HCT116 (cell line): ENCODE measurements at regions not wholly inside any gene's neighbourhood (a gene's known extent, or its start where the extent isn't known, plus 50 kb on each side); places are given as distances from the start of the nearest gene placed in this dataset.

Experiments used
- ATAC-seq: fragments of 200-7000 bp; cut with Tn5 transposase; 2 replicates; pipeline ENCODE4 v1.9.1; 2020; ENCODE audit warnings: mild to moderate bottlenecking, moderate library complexity
- BruUV-seq: library from RNA; stranded (reverse); fragments of 400-500 nt; replicated peaks from 2 replicates; lab custom pipeline; 2021; lab: Mats Ljungman, UMichigan
- CTCF ChIA-PET: fragments of 300-600 bp; sonication (Branson Sonifier 250); formaldehyde crosslinking; loops from one replicate; lab custom pipeline; 2021; ENCODE audit warnings: antibody characterized with exemption; lab: Charles Lee
- POLR2A ChIA-PET: fragments of 300-600, 350-600 bp; sonication (Branson Sonifier 250); formaldehyde crosslinking; loops from one replicate; lab custom pipeline; 2021; ENCODE audit warnings: antibody characterized with exemption; lab: Charles Lee
- RAD21 ChIA-PET, 2 experiments: fragments of 300-600 bp; sonication (Branson Sonifier 250); formaldehyde crosslinking; loops; one replicate each; lab custom pipeline; 2023; ENCODE audit warnings: low total read pairs in 2 of 2; ENCODE audit not compliant: uncharacterized antibody in 2 of 2, unreplicated experiment in 2 of 2, low non-redundant PET in 1 of 2; lab: Charles Lee
- DNase-seq: peaks from one replicate; pipeline ENCODE4 v3.0.0-alpha.2; 2010; ENCODE audit warnings: low read depth, low spot score
- H2AFZ ChIP-seq: fragments of 200-600 bp; shearing (Covaris generic), sonication (generic); 2 replicates; pipeline ENCODE4 v1.6.1; 2017; ENCODE audit warnings: low read depth, mixed run types, mixed read lengths, antibody characterized with exemption, low read length; ENCODE audit not compliant: poor library complexity, severe bottlenecking
- H3K27ac ChIP-seq: 2 replicates; pipeline ENCODE4 v1.5.1; 2012; ENCODE audit warnings: low read depth, low read length
- H3K27me3 ChIP-seq: fragments of 200-600 bp; sonication (generic); 2 replicates; pipeline ENCODE4 v1.6.1; 2016; ENCODE audit warnings: mixed run types, low read length, mixed read lengths; ENCODE audit not compliant: insufficient read depth
- H3K36me3 ChIP-seq, 2 experiments: fragments of 200-500 bp in 1 of 2; fragments of 200-600 bp in 1 of 2; sonication (Bioruptor generic) in 1 of 2; sonication (generic) in 1 of 2; 2 replicates each; pipeline versions ENCODE4 v1.5.1 to v1.6.1; 2014 to 2016; ENCODE audit warnings: low read length in 2 of 2, inconsistent platforms in 1 of 2, mixed read lengths in 1 of 2, mixed run types in 1 of 2; ENCODE audit not compliant: insufficient read depth in 2 of 2, control insufficient read depth in 1 of 2
- H3K4me1 ChIP-seq, 2 experiments: fragments of 200-600 bp in 1 of 2; sonication (generic) in 1 of 2; 2 replicates each; pipeline versions ENCODE4 v1.5.1 to v1.6.1; 2012 to 2017; ENCODE audit warnings: low read length in 2 of 2, inconsistent platforms in 1 of 2, mild to moderate bottlenecking in 1 of 2, mixed read lengths in 1 of 2, mixed run types in 1 of 2, moderate library complexity in 1 of 2; ENCODE audit not compliant: insufficient read depth in 2 of 2, control insufficient read depth in 1 of 2
- H3K4me2 ChIP-seq: fragments of 200-600 bp; sonication (generic); 2 replicates; pipeline ENCODE4 v1.6.1; 2017; ENCODE audit warnings: mixed run types, low read length, mixed read lengths
- H3K4me3 ChIP-seq, 2 experiments: fragments of 200-600 bp in 1 of 2; sonication (generic) in 1 of 2; replicated peaks in 1 of 2; 2 replicates each; pipeline ENCODE4 v1.5.1; 2011 to 2016; ENCODE audit warnings: low read length in 2 of 2, control low read depth in 1 of 2, low read depth in 1 of 2, mild to moderate bottlenecking in 1 of 2, mixed read lengths in 1 of 2, mixed run types in 1 of 2
- H3K79me2 ChIP-seq: fragments of 200-600 bp; sonication (generic); 2 replicates; pipeline ENCODE4 v1.6.1; 2017; ENCODE audit warnings: mild to moderate bottlenecking, mixed run types, low read length, moderate library complexity, mixed read lengths; ENCODE audit not compliant: insufficient read depth
- H3K9ac ChIP-seq: fragments of 200-600 bp; sonication (generic); 2 replicates; pipeline ENCODE4 v1.6.1; 2016; ENCODE audit warnings: low read length, mixed read lengths
- H3K9me2 ChIP-seq: fragments of 200-600 bp; sonication (generic), shearing (Covaris generic); 2 replicates; pipeline ENCODE4 v1.6.1; 2017; ENCODE audit warnings: mixed run types, mild to moderate bottlenecking, moderate library complexity; ENCODE audit not compliant: insufficient read depth
- H3K9me3 ChIP-seq, 2 experiments: fragments of 200-500 bp in 1 of 2; fragments of 200-600 bp in 1 of 2; sonication (Bioruptor generic) in 1 of 2; sonication (generic) in 1 of 2; 2 replicates each; pipeline ENCODE4 v1.6.1; 2014 to 2017; ENCODE audit warnings: low read length in 2 of 2, mixed read lengths in 2 of 2, inconsistent platforms in 1 of 2, low read depth in 1 of 2, mild to moderate bottlenecking in 1 of 2, mixed run types in 1 of 2, moderate library complexity in 1 of 2; ENCODE audit not compliant: control insufficient read depth in 1 of 2, insufficient read depth in 1 of 2
- H4K20me1 ChIP-seq: fragments of 200-600 bp; sonication (generic), shearing (Covaris generic); 2 replicates; pipeline ENCODE4 v1.6.1; 2017; ENCODE audit warnings: mixed run types, mild to moderate bottlenecking, moderate library complexity; ENCODE audit not compliant: insufficient read depth
- EGR1 ChIP-seq: IDR thresholded peaks from 2 replicates; pipeline ENCODE4 v1.6.1; 2012; ENCODE audit warnings: low read depth
- FOSL1 ChIP-seq: IDR thresholded peaks from 2 replicates; pipeline ENCODE4 v1.6.1; 2012; ENCODE audit warnings: low read depth
- JUND ChIP-seq: IDR thresholded peaks from 2 replicates; pipeline ENCODE4 v1.6.1; 2012
- POLR2A ChIP-seq: IDR thresholded peaks from 2 replicates; pipeline ENCODE4 v1.7.0; 2011; ENCODE audit warnings: borderline replicate concordance; ENCODE audit not compliant: insufficient read depth, insufficient read length; ENCODE audit errors: extremely low read depth
- TCF7L2 ChIP-seq: IDR thresholded peaks from 2 replicates; pipeline ENCODE4 v1.7.0; 2011; ENCODE audit warnings: borderline replicate concordance, inconsistent platforms; ENCODE audit not compliant: insufficient read depth, insufficient read length; ENCODE audit errors: extremely low read depth
- ZNF274 ChIP-seq: fragments of 200-500 bp; sonication (Bioruptor generic); IDR thresholded peaks from 2 replicates; pipeline ENCODE4 v1.6.1; 2014; ENCODE audit warnings: mild to moderate bottlenecking, low read depth, low read length, inconsistent platforms
- intact Hi-C: fragments of 100-400 bp; cut with micrococcal nuclease; formaldehyde crosslinking; loops from 2 replicates; pipeline ENCODE4 v1.10.0; 2022
- TF ChIP-seq, protein P1 (sequence below): IDR thresholded peaks from 2 replicates; pipeline ENCODE4 v1.6.1; 2012
- TF ChIP-seq, protein P2 (sequence below): IDR thresholded peaks from 2 replicates; pipeline ENCODE4 v1.6.1; 2012; ENCODE audit warnings: low read depth
- TF ChIP-seq, protein P3 (sequence below): IDR thresholded peaks from 2 replicates; pipeline ENCODE4 v1.6.1; 2011; ENCODE audit warnings: mild to moderate bottlenecking, low read length, moderate library complexity; ENCODE audit not compliant: insufficient replicate concordance; ENCODE audit errors: extremely low read depth

DNA sequence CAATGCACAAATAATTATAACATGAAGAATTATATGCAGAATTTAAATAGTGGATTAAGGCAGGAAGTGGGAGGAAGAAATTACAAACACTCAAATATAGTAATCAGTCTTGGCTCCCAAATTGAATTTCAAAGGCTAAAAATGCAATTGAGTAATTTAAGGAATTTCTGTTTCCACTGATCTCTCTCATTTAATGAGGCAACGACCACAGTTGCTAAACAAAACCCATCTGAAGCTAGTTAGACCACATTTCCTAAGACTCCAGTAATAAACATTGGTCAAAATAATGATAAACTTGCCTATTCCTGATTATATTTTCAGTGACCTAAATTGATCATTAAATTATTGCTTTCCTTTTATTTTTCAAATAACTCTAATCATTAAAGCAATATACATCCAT is 174.3 kb upstream of the GRIN3A start (continued):
- no peak for TF ChIP-seq ZNF274
- no peak for TF ChIP-seq FOSL1
- TF ChIP-seq EGR1 = no peak
- TF ChIP-seq POLR2A = no peak

DNA sequence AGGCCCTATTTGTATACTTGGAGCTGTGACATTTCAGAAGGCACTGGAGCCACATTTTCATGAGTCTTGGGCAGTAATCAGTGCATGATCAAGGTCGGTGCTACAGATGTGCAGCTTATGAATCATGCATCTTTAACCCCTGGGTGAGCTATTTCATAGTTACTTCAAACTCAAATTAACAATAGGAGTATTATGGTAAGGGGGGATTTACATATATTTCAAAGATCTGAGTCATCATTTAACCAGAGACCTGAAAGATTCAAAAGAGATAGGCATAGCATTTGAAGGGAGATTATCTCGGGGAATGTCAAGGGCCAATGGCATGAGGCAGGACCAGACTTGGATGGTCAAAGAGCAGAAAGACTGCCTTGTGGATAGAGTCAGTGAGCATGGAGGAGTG is 169.0 kb upstream of the GRIN3A start:
- Histone ChIP-seq H3K4me3 (no peak overlapping the region), H2AFZ (no peak overlapping the region), H3K9ac (no peak overlapping the region), H3K4me1 (no peaks in the 10 kb centered on the region), H4K20me1 (no peaks in the 10 kb centered on the region), H3K27ac (no peak overlapping the region), H3K9me3 (no peaks in the 10 kb centered on the region), H3K36me3 (no peaks in the 10 kb centered on the region), H3K4me2 (no peak overlapping the region), H3K79me2 (no peaks in the 10 kb centered on the region), H3K9me2 (no peaks in the 10 kb centered on the region), H3K27me3 (no peaks in the 10 kb centered on the region)
- BruUV-seq = no TSS peak
- ATAC-seq (no peak), DNase-seq (no peak)
- CTCF ChIA-PET = no interaction called here
- RAD21 ChIA-PET = no interaction called here
- no peak for TF ChIP-seq EGR1
- TF ChIP-seq, protein P1, sequence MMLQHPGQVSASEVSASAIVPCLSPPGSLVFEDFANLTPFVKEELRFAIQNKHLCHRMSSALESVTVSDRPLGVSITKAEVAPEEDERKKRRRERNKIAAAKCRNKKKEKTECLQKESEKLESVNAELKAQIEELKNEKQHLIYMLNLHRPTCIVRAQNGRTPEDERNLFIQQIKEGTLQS = no peak
- no peak for TF ChIP-seq FOSL1
- TF ChIP-seq, protein P2, sequence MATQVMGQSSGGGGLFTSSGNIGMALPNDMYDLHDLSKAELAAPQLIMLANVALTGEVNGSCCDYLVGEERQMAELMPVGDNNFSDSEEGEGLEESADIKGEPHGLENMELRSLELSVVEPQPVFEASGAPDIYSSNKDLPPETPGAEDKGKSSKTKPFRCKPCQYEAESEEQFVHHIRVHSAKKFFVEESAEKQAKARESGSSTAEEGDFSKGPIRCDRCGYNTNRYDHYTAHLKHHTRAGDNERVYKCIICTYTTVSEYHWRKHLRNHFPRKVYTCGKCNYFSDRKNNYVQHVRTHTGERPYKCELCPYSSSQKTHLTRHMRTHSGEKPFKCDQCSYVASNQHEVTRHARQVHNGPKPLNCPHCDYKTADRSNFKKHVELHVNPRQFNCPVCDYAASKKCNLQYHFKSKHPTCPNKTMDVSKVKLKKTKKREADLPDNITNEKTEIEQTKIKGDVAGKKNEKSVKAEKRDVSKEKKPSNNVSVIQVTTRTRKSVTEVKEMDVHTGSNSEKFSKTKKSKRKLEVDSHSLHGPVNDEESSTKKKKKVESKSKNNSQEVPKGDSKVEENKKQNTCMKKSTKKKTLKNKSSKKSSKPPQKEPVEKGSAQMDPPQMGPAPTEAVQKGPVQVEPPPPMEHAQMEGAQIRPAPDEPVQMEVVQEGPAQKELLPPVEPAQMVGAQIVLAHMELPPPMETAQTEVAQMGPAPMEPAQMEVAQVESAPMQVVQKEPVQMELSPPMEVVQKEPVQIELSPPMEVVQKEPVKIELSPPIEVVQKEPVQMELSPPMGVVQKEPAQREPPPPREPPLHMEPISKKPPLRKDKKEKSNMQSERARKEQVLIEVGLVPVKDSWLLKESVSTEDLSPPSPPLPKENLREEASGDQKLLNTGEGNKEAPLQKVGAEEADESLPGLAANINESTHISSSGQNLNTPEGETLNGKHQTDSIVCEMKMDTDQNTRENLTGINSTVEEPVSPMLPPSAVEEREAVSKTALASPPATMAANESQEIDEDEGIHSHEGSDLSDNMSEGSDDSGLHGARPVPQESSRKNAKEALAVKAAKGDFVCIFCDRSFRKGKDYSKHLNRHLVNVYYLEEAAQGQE = no peak
- no peak for TF ChIP-seq JUND
- no peak for TF ChIP-seq TCF7L2
- TF ChIP-seq, protein P3, sequence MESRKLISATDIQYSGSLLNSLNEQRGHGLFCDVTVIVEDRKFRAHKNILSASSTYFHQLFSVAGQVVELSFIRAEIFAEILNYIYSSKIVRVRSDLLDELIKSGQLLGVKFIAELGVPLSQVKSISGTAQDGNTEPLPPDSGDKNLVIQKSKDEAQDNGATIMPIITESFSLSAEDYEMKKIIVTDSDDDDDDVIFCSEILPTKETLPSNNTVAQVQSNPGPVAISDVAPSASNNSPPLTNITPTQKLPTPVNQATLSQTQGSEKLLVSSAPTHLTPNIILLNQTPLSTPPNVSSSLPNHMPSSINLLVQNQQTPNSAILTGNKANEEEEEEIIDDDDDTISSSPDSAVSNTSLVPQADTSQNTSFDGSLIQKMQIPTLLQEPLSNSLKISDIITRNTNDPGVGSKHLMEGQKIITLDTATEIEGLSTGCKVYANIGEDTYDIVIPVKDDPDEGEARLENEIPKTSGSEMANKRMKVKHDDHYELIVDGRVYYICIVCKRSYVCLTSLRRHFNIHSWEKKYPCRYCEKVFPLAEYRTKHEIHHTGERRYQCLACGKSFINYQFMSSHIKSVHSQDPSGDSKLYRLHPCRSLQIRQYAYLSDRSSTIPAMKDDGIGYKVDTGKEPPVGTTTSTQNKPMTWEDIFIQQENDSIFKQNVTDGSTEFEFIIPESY = no peak
- intact Hi-C loops = no loop called here
- POLR2A ChIA-PET = no interaction called here
